GM10248 (cell line): ENCODE measurements at regions not wholly inside any gene's neighbourhood (a gene's known extent, or its start where the extent isn't known, plus 50 kb on each side); places are given as distances from the start of the nearest gene placed in this dataset.

Experiments used
- CTCF ChIA-PET: fragments of 300-600 bp; sonication (Branson Sonifier 250); formaldehyde crosslinking; extraction: SDS; loops from one replicate; lab custom pipeline; 2021; ENCODE audit warnings: antibody characterized with exemption; lab: Yijun Ruan, JAX
- POLR2A ChIA-PET: fragments of 350-650 bp; sonication (Branson Sonifier 250); formaldehyde crosslinking; extraction: SDS; loops from one replicate; lab custom pipeline; 2020; ENCODE audit warnings: antibody characterized with exemption; lab: Yijun Ruan, JAX
- DNase-seq: peaks from one replicate; pipeline ENCODE4 v3.0.0; 2012; ENCODE audit errors: extremely low spot score
- TF ChIP-seq, protein P1 (sequence below): IDR thresholded peaks from 2 replicates; pipeline ENCODE4 v1.5.1; 2012; ENCODE audit warnings: mild to moderate bottlenecking, low read depth; ENCODE audit errors: extremely low read depth, missing control alignments, control extremely low read depth

DNA sequence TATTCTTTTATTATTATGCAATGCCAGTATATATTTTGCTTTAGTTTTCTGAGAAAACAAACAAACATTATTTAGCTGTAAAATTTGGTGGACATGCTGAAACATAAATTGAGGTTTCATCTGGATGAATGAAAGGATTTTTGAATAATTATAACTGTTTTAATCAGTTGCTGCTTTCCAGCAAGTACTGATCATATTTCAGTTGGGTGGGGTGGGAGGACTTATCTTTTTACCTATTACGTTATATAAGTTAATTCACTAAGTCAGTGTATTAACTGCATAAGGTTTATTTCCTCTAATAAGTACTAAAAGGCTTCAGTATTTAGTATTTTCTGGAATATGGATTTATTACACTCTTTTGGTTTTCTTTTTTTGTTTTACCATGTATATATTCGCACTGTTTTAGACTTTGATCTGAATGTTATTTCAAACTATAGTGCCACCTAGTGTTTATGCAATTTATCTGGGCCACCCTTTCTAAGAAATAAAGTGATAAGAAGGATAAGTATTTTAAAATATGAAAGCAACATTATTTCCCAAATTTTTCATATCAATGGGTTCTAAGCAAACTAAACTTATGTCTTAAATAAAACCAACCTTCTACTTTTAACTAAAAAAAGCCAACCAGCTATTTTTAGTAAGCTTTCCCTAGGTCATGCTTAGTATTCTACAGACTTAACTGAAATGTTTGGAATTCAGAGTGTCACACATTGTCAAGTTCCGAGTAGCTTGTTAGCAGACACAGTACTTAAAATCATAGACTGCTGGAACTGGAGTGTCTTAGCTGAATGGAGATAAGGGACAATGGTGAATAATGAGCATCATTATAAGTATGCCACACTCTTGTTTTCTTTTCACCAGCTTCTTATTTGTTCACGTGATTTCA is 105.4 kb upstream of the MCHR2 start:
- ChIA-PET POLR2A (no interaction called here), CTCF (interaction anchor here (0.9 to 6.5 kb wide), 12 partner anchors 8 to 353 kb away, joined by 3 to 111 read pairs (median 4); no protein-coding TSS in a partner anchor)
- TF ChIP-seq, protein P1, sequence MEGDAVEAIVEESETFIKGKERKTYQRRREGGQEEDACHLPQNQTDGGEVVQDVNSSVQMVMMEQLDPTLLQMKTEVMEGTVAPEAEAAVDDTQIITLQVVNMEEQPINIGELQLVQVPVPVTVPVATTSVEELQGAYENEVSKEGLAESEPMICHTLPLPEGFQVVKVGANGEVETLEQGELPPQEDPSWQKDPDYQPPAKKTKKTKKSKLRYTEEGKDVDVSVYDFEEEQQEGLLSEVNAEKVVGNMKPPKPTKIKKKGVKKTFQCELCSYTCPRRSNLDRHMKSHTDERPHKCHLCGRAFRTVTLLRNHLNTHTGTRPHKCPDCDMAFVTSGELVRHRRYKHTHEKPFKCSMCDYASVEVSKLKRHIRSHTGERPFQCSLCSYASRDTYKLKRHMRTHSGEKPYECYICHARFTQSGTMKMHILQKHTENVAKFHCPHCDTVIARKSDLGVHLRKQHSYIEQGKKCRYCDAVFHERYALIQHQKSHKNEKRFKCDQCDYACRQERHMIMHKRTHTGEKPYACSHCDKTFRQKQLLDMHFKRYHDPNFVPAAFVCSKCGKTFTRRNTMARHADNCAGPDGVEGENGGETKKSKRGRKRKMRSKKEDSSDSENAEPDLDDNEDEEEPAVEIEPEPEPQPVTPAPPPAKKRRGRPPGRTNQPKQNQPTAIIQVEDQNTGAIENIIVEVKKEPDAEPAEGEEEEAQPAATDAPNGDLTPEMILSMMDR: peak; percentile 45
- DNase-seq: peak; percentile 22

DNA sequence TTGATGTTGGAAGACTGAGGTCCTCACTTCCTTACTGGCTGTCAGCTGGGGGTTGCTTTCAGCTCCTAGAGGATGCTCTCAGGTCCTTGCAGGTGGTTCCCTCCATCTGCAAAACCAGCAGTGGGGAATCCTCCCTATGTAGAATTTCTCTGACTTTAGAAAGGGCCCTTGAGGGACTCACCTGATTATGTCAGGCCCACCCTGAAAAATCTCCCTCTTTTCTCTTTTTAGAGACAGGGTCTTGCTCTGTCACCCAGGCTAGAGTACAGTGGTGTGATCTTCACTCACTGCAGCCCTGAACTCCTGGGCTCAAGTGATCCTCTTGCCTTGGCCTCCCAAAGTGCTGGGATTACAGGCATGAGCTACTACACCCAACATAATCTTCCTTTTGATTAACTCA is 102.9 kb upstream of the MCHR2 start:
- TF ChIP-seq, protein P1: no peak
- no peak for DNase-seq
- CTCF ChIA-PET: interaction anchor here (0.8 to 6.5 kb wide), 8 partner anchors 8 to 568 kb away, joined by 3 to 111 read pairs (median 5); no protein-coding TSS in a partner anchor
- POLR2A ChIA-PET: no interaction called here

GRCh38 chr6:100096341-100096740 is 102.3 kb upstream of the MCHR2 start:
- DNase-seq: no peak
- POLR2A ChIA-PET: no interaction called here
- TF ChIP-seq, protein P1: no peak
- CTCF ChIA-PET: interaction anchor here (0.8 to 6.5 kb wide), 6 partner anchors 9 to 568 kb away, joined by 3 to 111 read pairs (median 4); no protein-coding TSS in a partner anchor

DNA sequence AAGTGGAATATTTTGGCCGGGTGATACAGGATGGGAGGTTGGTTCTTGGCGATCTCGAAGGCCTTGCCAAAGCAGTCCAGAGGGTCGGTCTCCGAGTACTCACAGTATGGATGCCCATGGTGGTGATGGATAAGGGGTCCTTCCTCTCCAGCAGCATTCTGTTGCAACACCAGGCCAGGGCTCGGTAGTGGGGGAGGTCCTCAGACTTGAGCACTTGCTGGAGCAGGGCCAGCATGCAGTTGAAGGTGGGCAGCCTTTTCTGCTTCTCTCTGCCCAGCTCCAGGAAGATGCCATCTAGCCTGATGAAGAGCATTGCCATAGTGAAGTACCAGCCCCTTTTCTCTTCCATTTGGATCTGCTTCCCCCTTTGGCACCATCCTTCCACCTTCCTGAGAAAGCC is 99.4 kb upstream of the MCHR2 start:
- POLR2A ChIA-PET: no interaction called here
- CTCF ChIA-PET: interaction anchor here (1.5 to 1.6 kb wide), 2 partner anchors 10 to 11 kb away, joined by 3 read pairs; no protein-coding TSS in a partner anchor
- TF ChIP-seq, protein P1: no peak
- no peak for DNase-seq

DNA sequence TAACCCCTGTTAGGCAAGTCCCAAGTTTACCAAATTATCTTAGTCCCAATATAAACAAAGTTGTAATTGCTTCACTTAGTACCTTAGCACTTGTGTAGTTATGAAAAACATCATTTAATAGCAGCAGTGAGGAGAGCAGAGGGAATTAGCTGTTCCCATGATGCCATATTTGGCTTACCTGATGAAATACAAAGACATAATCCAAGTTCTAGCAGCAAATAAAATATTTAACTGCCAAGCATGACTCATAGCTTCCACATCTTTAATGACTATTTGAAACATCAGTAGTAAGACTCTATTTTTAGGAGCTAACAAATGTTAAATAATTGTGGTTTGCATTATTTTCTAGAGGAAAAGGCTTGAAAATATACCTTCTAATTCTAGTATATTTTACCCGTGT is 94.0 kb upstream of the MCHR2 start:
- TF ChIP-seq, protein P1: no peak
- ChIA-PET POLR2A (no interaction called here), CTCF (interaction anchor here (0.6 to 1.2 kb wide), 3 partner anchors 10 to 29 kb away, joined by 3 to 4 read pairs (median 4); no protein-coding TSS in a partner anchor)
- DNase-seq: no peak

- CTCF ChIA-PET: interaction anchor here (1.3 to 3.7 kb wide), 2 partner anchors 15 to 83 kb away, joined by 3 to 16 read pairs; no protein-coding TSS in a partner anchor
- DNase-seq: no peak
- TF ChIP-seq, protein P1: no peak
- POLR2A ChIA-PET: no interaction called here
These were observed 91.0 kb upstream of the MCHR2 start for GRCh38 chr6:100084991-100085364.
